ENCODE measurements at regions not wholly inside any gene's neighbourhood (a gene's known extent, or its start where the extent isn't known, plus 50 kb on each side); places are given as distances from the start of the nearest gene placed in this dataset.

DNA sequence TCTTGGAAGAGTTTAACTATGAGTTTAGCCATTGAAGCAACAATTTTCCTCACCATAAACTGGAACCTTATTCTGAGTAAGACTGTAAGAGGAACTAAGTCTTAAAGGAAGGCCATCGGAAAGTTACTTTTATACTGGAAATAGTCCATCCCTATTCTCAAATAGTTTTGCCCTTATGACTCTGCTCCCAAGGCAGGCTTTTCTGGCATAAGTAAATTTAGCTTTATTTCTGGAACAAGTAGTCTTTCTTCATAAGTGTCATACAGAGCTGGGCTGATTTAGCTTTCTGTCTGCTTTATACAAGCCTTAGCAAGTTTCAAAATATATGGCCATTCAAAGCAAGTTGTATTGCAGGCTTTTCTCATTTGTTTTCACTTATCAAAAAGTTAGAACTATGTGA is 328.1 kb downstream of the HACE1 start:
- Histone ChIP-seq H3K4me1 (ENCODE audit: control insufficient read depth in 5 of 5, insufficient read depth in 5 of 5, low read length in 5 of 5) (peaks cover 0 to 13% (median 0%) of the 10 kb centered on the region in 5 donors), H3K27me3 (ENCODE audit: control insufficient read depth in 3 of 3, insufficient read depth in 3 of 3, low read length in 2 of 3) (no peaks in the 10 kb centered on the region), H3K36me3 (ENCODE audit: control insufficient read depth in 4 of 4, insufficient read depth in 4 of 4, low read length in 4 of 4) (no peaks in the 10 kb centered on the region), H3K9me3 (ENCODE audit: control insufficient read depth in 4 of 4, insufficient read depth in 3 of 4, low read length in 3 of 4) (no peaks in the 10 kb centered on the region), H3K9ac (ENCODE audit: insufficient read depth in 1 of 2, low read length in 2 of 2) (no peak overlapping the region), H3K27ac (ENCODE audit: low read depth in 1 of 2, low read length in 1 of 2) (no peak overlapping the region), H3K4me3 (no peak overlapping the region)
- TF ChIP-seq, protein P1, sequence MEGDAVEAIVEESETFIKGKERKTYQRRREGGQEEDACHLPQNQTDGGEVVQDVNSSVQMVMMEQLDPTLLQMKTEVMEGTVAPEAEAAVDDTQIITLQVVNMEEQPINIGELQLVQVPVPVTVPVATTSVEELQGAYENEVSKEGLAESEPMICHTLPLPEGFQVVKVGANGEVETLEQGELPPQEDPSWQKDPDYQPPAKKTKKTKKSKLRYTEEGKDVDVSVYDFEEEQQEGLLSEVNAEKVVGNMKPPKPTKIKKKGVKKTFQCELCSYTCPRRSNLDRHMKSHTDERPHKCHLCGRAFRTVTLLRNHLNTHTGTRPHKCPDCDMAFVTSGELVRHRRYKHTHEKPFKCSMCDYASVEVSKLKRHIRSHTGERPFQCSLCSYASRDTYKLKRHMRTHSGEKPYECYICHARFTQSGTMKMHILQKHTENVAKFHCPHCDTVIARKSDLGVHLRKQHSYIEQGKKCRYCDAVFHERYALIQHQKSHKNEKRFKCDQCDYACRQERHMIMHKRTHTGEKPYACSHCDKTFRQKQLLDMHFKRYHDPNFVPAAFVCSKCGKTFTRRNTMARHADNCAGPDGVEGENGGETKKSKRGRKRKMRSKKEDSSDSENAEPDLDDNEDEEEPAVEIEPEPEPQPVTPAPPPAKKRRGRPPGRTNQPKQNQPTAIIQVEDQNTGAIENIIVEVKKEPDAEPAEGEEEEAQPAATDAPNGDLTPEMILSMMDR (IDR thresholded peaks at IDR 0.05; ENCODE audit: control extremely low read depth, extremely low read depth), result no peak
- DNase-seq, result peak in 1 of 3 donors; percentile 31
- no peak for ATAC-seq (ENCODE audit: insufficient read depth, low FRiP score)
- WGBS, 2 donors, result 58 to 72% methylated on average over 1 of the region's 1 CpG

DNA sequence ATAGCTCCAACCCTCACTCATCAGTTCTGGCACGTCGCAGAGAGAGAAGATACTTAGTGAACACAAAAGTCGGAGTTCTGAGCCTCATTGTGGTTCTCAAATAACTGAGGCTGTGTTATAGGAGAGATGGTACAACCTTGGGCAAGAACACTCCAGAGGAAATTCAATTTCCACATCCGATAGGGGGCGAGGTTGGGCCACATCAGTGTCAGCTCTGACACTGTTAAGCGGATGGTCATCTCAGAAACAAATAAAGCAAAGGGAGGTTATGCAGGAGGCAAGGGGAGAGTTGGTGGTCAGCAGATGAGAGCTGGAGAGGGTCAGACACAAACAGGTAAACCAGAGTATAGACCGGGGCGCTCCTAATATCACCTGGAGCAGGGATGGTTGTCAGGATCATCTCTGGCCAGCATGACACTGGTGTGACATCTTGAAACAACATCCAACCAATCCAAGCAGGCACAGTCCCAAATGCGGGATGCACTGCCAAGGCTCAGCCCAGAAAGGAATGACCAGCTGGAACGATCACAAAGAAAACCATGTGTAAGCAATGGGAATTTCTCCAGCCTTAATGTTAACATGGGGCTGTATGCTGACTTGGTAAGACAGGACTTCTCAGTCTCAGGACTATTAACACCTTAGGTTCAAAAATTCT is 331.8 kb downstream of the HACE1 start:
- Histone ChIP-seq H3K4me1 (ENCODE audit: control insufficient read depth in 5 of 5, insufficient read depth in 5 of 5, low read length in 5 of 5) (peaks cover 0 to 21% (median 3%) of the 10 kb centered on the region in 5 donors), H3K4me3 (no peak overlapping the region), H3K9ac (ENCODE audit: insufficient read depth in 1 of 2, low read length in 2 of 2) (no peak overlapping the region), H3K36me3 (ENCODE audit: control insufficient read depth in 4 of 4, insufficient read depth in 4 of 4, low read length in 4 of 4) (no peaks in the 10 kb centered on the region), H3K27ac (ENCODE audit: low read depth in 1 of 2, low read length in 1 of 2) (no peak overlapping the region), H3K27me3 (ENCODE audit: control insufficient read depth in 3 of 3, insufficient read depth in 3 of 3, low read length in 2 of 3) (no peaks in the 10 kb centered on the region), H3K9me3 (ENCODE audit: control insufficient read depth in 4 of 4, insufficient read depth in 3 of 4, low read length in 3 of 4) (no peaks in the 10 kb centered on the region)
- peak; percentile 67 to 84 (median 77) for DNase-seq
- TF ChIP-seq, protein P1 (IDR thresholded peaks at IDR 0.05; ENCODE audit: control extremely low read depth, extremely low read depth), result no peak
- no peak for ATAC-seq (ENCODE audit: insufficient read depth, low FRiP score)
- 66 to 67% methylated on average over 10 of the region's 10 CpGs for WGBS, 2 donors

DNA sequence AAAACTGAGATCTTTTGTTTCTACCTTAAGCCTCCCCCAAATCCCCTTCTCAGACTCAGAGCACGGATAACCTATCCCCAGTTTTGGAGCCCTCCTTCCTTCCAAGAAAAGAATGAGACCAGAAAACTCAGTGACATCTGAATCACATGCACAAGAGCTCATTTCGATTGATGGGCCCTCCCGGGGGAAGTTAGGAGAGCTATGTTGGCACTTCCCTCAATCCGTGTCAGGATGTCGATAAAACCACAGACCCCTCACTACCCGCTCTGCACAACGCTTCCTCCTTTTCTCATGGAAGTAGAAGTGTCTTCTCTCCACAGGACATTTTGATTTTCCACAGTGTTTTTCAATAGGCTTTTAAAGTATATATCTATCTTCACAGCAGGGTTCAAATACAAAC is 332.4 kb downstream of the HACE1 start:
- H3K27ac ChIP-seq (ENCODE audit: low read depth in 1 of 2, low read length in 1 of 2), result no peak overlapping the region
- ATAC-seq (ENCODE audit: insufficient read depth, low FRiP score) (no peak), DNase-seq (peak in 1 of 3 donors; percentile 5)
- 26 to 54% methylated on average over 7 of the region's 7 CpGs for WGBS, 2 donors
- no peak overlapping the region for H3K9ac ChIP-seq (ENCODE audit: insufficient read depth in 1 of 2, low read length in 2 of 2)
- no peaks in the 10 kb centered on the region for H3K9me3 ChIP-seq (ENCODE audit: control insufficient read depth in 4 of 4, insufficient read depth in 3 of 4, low read length in 3 of 4)
- no peak overlapping the region for H3K4me3 ChIP-seq
- H3K4me1 ChIP-seq (ENCODE audit: control insufficient read depth in 5 of 5, insufficient read depth in 5 of 5, low read length in 5 of 5), result peaks cover 0 to 21% (median 3%) of the 10 kb centered on the region in 5 donors
- TF ChIP-seq, protein P1 (IDR thresholded peaks at IDR 0.05; ENCODE audit: control extremely low read depth, extremely low read depth), result no peak
- no peaks in the 10 kb centered on the region for H3K27me3 ChIP-seq (ENCODE audit: control insufficient read depth in 3 of 3, insufficient read depth in 3 of 3, low read length in 2 of 3)
- H3K36me3 ChIP-seq (ENCODE audit: control insufficient read depth in 4 of 4, insufficient read depth in 4 of 4, low read length in 4 of 4), result no peaks in the 10 kb centered on the region

DNA sequence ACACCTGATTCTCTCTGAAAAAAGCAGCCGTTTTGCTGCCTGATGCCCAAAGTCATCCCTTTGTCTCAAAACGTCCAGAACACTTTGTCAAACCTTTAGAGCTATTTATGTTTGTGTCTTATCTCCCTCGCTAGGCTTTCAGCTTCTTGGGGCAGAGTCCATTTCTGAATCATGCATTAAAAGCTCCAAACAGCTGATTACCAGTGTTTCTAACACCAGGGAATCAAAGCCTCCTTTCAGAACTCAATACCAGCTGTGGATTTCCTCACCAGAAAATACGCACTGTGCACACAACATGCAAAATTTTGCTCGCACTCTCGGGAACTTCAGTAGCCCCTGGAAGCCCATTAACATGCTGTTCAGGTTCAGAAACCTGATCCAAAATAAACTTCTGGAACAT is 333.3 kb downstream of the HACE1 start:
- 40 to 55% methylated on average over 6 of the region's 6 CpGs for WGBS, 2 donors
- Histone ChIP-seq H3K27ac (ENCODE audit: low read depth in 1 of 2, low read length in 1 of 2) (no peak overlapping the region), H3K9me3 (ENCODE audit: control insufficient read depth in 4 of 4, insufficient read depth in 3 of 4, low read length in 3 of 4) (no peaks in the 10 kb centered on the region), H3K36me3 (ENCODE audit: control insufficient read depth in 4 of 4, insufficient read depth in 4 of 4, low read length in 4 of 4) (no peaks in the 10 kb centered on the region), H3K9ac (ENCODE audit: insufficient read depth in 1 of 2, low read length in 2 of 2) (peak overlapping the region in 1 of 2 donors; percentile 2), H3K4me1 (ENCODE audit: control insufficient read depth in 5 of 5, insufficient read depth in 5 of 5, low read length in 5 of 5) (peaks cover 0 to 21% (median 3%) of the 10 kb centered on the region in 5 donors), H3K4me3 (no peak overlapping the region), H3K27me3 (ENCODE audit: control insufficient read depth in 3 of 3, insufficient read depth in 3 of 3, low read length in 2 of 3) (no peaks in the 10 kb centered on the region)
- TF ChIP-seq, protein P1 (IDR thresholded peaks at IDR 0.05; ENCODE audit: control extremely low read depth, extremely low read depth), result no peak
- DNase-seq (peak in 2 of 3 donors; percentile 6 to 39), ATAC-seq (ENCODE audit: insufficient read depth, low FRiP score) (no peak)
